ENCODE measurements at regions not wholly inside any gene's neighbourhood (a gene's known extent, or its start where the extent isn't known, plus 50 kb on each side); places are given as distances from the start of the nearest gene placed in this dataset.

DNA sequence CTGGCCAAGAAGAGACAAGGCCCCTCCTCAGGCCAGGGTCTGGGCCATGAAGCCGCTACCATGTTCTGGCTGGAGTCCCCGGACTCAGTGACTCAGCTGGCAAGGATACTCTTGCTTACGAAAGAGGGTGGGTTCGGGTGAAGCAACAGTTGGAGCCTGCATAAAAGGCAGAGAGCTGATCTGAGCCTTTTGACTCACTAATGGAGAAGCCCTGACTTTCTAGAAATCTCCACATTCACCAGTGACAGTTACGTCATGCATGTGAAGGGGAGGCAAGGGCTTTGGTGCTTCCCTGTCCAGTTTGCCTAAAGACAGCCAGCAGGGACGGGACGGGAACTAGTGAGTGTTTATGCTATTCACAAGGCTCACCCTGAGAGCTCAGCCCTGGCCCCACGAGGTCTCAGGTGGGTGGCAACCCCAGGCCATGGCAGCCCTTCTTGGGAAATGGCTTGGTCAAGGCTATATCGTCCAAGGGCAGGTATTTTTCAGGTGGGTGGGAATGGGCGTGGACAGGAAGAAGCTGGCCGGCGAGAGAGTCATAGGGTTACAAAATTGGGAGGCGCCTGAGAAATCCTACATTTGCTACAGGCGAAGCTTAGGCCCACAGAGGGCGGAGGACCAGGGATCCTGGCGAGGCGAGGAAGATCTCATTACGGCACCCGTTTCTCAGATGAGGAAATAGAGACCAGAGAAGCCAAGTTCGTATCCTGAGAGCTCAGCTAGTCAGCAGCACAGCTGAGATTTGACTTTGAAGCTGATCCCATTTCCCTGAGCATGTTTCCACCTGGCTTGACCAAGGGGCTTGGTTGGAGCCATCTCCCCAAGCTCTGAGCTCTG, 314.6 kb downstream of the BCL11B start:
- CTCF ChIA-PET: interaction anchor here (0.6 kb wide), 1 partner anchor 1901 kb away, joined by 4 read pairs; no protein-coding TSS in a partner anchor
- intact Hi-C loops (cut with micrococcal nuclease; ENCODE audit: unreplicated experiment): no loop called here

DNA sequence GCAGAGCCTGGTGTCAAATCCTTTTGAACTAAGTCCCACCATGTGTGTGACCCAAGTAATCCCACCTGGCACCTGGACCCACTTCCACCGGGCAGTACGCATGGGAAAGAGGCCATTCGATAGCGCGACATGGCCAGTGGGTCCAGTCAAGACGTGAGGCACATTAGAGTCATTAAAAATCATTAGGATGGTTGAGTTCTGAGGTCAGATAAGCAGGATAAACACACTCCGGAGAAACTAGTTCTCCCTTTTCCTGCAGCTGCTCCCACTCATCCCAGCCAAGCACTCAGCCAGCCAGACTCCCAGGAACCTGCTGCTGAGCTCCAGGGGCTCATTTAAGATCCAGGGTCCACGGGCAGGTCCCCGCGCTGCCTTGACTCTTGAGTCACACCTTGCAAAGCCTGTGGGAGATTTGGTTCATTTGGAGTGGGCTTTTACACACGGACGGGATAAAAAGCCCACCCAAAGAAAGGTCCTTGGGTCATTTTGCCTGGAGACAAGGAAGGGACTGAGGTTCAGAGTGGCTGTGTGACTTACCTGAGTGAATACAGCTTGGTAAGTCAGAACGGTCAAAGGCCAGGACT, 313.9 kb downstream of the BCL11B start:
- Histone ChIP-seq H3K4me1 (no peaks in the 10 kb centered on the region), H3K27me3 (replicated peaks; ENCODE audit: control insufficient read depth, insufficient read depth, low read length) (no peaks in the 10 kb centered on the region), H3K36me3 (ENCODE audit: control insufficient read depth, insufficient read depth, low read length) (no peaks in the 10 kb centered on the region), H3K4me3 (ENCODE audit: low read depth, low read length) (no peak overlapping the region), H3K9me3 (no peaks in the 10 kb centered on the region)
- no TSS peak for BruUV-seq (replicated peaks)
- DNase-seq: no peak
- intact Hi-C loops (cut with micrococcal nuclease; ENCODE audit: unreplicated experiment): no loop called here
- peaks cover 6% of the 10 kb centered on the region for H3K27me3 Mint-ChIP-seq (ENCODE audit: insufficient read depth, unreplicated experiment)
- TF ChIP-seq, protein P1, sequence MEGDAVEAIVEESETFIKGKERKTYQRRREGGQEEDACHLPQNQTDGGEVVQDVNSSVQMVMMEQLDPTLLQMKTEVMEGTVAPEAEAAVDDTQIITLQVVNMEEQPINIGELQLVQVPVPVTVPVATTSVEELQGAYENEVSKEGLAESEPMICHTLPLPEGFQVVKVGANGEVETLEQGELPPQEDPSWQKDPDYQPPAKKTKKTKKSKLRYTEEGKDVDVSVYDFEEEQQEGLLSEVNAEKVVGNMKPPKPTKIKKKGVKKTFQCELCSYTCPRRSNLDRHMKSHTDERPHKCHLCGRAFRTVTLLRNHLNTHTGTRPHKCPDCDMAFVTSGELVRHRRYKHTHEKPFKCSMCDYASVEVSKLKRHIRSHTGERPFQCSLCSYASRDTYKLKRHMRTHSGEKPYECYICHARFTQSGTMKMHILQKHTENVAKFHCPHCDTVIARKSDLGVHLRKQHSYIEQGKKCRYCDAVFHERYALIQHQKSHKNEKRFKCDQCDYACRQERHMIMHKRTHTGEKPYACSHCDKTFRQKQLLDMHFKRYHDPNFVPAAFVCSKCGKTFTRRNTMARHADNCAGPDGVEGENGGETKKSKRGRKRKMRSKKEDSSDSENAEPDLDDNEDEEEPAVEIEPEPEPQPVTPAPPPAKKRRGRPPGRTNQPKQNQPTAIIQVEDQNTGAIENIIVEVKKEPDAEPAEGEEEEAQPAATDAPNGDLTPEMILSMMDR (IDR thresholded peaks at IDR 0.05; ENCODE audit: insufficient read depth in 1 of 2, low read depth in 1 of 2, low read length in 1 of 2, severe bottlenecking in 1 of 2, unreplicated experiment in 1 of 2): no peak
- ChIA-PET CTCF (interaction anchor here (0.6 kb wide), 1 partner anchor 1902 kb away, joined by 4 read pairs; no protein-coding TSS in a partner anchor), POLR2A (no interaction called here)
- H3K4me1 Mint-ChIP-seq (ENCODE audit: low read depth, unreplicated experiment): no peaks in the 10 kb centered on the region
- no peak overlapping the region for H3K4me3 Mint-ChIP-seq (ENCODE audit: unreplicated experiment)
- no peaks in the 10 kb centered on the region for H3K9me3 Mint-ChIP-seq (ENCODE audit: unreplicated experiment)
- H3K36me3 Mint-ChIP-seq (ENCODE audit: insufficient read depth, unreplicated experiment): no peaks in the 10 kb centered on the region
- no peak overlapping the region for H3K27ac Mint-ChIP-seq (ENCODE audit: unreplicated experiment)

More for the DNA sequence above, 314.6 kb downstream of the BCL11B start:
- Mint-ChIP-seq H3K4me1 (ENCODE audit: low read depth, unreplicated experiment) (no peaks in the 10 kb centered on the region), H3K4me3 (ENCODE audit: unreplicated experiment) (no peak overlapping the region), H3K27me3 (ENCODE audit: insufficient read depth, unreplicated experiment) (peaks cover 6% of the 10 kb centered on the region), H3K36me3 (ENCODE audit: insufficient read depth, unreplicated experiment) (no peaks in the 10 kb centered on the region), H3K9me3 (ENCODE audit: unreplicated experiment) (no peaks in the 10 kb centered on the region), H3K27ac (ENCODE audit: unreplicated experiment) (no peak overlapping the region)
- Histone ChIP-seq H3K4me1 (no peaks in the 10 kb centered on the region), H3K36me3 (ENCODE audit: control insufficient read depth, insufficient read depth, low read length) (no peaks in the 10 kb centered on the region), H3K9me3 (no peaks in the 10 kb centered on the region), H3K27me3 (replicated peaks; ENCODE audit: control insufficient read depth, insufficient read depth, low read length) (no peaks in the 10 kb centered on the region), H3K4me3 (ENCODE audit: low read depth, low read length) (no peak overlapping the region)
- TF ChIP-seq, protein P1 (IDR thresholded peaks at IDR 0.05; ENCODE audit: insufficient read depth in 1 of 2, low read depth in 1 of 2, low read length in 1 of 2, severe bottlenecking in 1 of 2, unreplicated experiment in 1 of 2): no peak
- no TSS peak for BruUV-seq (replicated peaks)
- POLR2A ChIA-PET: no interaction called here
- DNase-seq: no peak

DNA sequence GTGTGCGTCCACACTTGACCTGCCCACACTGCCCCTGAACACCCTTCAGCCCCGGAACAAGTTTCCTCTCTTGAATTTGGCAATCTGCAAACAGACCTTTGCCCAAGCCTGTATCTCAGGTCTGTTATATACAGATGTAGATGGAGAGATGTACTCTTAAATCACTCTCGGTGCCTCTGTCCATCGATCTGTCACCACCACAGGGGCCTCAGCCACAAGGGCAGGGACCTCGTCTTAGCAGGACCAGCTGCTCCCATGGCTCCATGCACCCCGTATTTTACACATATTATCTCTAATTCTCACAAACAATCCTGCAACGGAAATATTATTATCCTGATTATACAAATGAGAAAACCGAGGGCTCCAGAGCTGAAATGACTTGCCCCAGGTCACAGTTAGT, 313.4 kb downstream of the BCL11B start:
- H3K36me3 ChIP-seq (ENCODE audit: control insufficient read depth, insufficient read depth, low read length): no peaks in the 10 kb centered on the region
- BruUV-seq (replicated peaks): no TSS peak
- DNase-seq: no peak
- no peaks in the 10 kb centered on the region for H3K36me3 Mint-ChIP-seq (ENCODE audit: insufficient read depth, unreplicated experiment)
- CTCF ChIA-PET: no interaction called here
- no peak overlapping the region for H3K4me3 Mint-ChIP-seq (ENCODE audit: unreplicated experiment)
- H3K27me3 ChIP-seq (replicated peaks; ENCODE audit: control insufficient read depth, insufficient read depth, low read length): no peaks in the 10 kb centered on the region
- intact Hi-C loops (cut with micrococcal nuclease; ENCODE audit: unreplicated experiment): no loop called here
- TF ChIP-seq, protein P1 (IDR thresholded peaks at IDR 0.05; ENCODE audit: insufficient read depth in 1 of 2, low read depth in 1 of 2, low read length in 1 of 2, severe bottlenecking in 1 of 2, unreplicated experiment in 1 of 2): no peak
- POLR2A ChIA-PET: no interaction called here
- no peak overlapping the region for H3K4me3 ChIP-seq (ENCODE audit: low read depth, low read length)
- H3K27me3 Mint-ChIP-seq (ENCODE audit: insufficient read depth, unreplicated experiment): peaks cover 6% of the 10 kb centered on the region
- no peaks in the 10 kb centered on the region for H3K4me1 Mint-ChIP-seq (ENCODE audit: low read depth, unreplicated experiment)
- H3K9me3 ChIP-seq: no peaks in the 10 kb centered on the region
- no peak overlapping the region for H3K27ac Mint-ChIP-seq (ENCODE audit: unreplicated experiment)
- no peaks in the 10 kb centered on the region for H3K9me3 Mint-ChIP-seq (ENCODE audit: unreplicated experiment)
- H3K4me1 ChIP-seq: no peaks in the 10 kb centered on the region

Data from Caco-2 (cell line).